Esophagus squamous epithelium (tissue), 5 donors: ENCODE measurements at regions not wholly inside any gene's neighbourhood (a gene's known extent, or its start where the extent isn't known, plus 50 kb on each side); places are given as distances from the start of the nearest gene placed in this dataset.

Source experiments
- DNase-seq: peaks from one replicate; lab custom pipeline; 2025; lab: John Stamatoyannopoulos, UW
- H3K27ac ChIP-seq, 4 donors: fragments of 200-600 bp; sonication (generic); one replicate each; pipeline ENCODE4 v1.5.1; 2016 to 2019; ENCODE audit warnings: mild to moderate bottlenecking in 1 of 4
- H3K27me3 ChIP-seq, 4 donors: fragments of 200-600 bp; sonication (generic); 1 replicate in 3 of 4; 2 replicates in 1 of 4; pipeline versions ENCODE4 v1.5.1 to v1.6.0; 2017 to 2021; ENCODE audit warnings: antibody characterized with exemption in 1 of 4
- H3K36me3 ChIP-seq, 3 donors: fragments of 200-600 bp; sonication (generic); one replicate each; pipeline ENCODE4 v1.5.1; 2016 to 2019
- H3K4me1 ChIP-seq, 3 donors: fragments of 200-600 bp; sonication (generic); one replicate each; pipeline ENCODE4 v1.5.1; 2017 to 2019
- H3K4me3 ChIP-seq, 4 donors: fragments of 200-600 bp; sonication (generic); 1 replicate in 3 of 4; 2 replicates in 1 of 4; pipeline ENCODE4 v1.5.1; 2016 to 2019; ENCODE audit warnings: mild to moderate bottlenecking in 2 of 4, moderate library complexity in 1 of 4
- H3K9me3 ChIP-seq, 3 donors: fragments of 200-600 bp; sonication (generic); one replicate each; pipeline ENCODE4 v1.5.1; 2016 to 2019
- POLR2A ChIP-seq, 4 donors: fragments of 450-650 bp; IDR thresholded peaks; one replicate each; pipeline ENCODE4 v1.6.1; 2017; ENCODE audit warnings: antibody characterized with exemption in 4 of 4, mild to moderate bottlenecking in 4 of 4, moderate library complexity in 3 of 4
- whole genome bisulfite sequencing, 2 donors: methylation state at CpG; one replicate each; pipeline ENCODE4 v1.1.5; 2018; 5-methylcytosine and 5-hydroxymethylcytosine counted together
- intact Hi-C: fragments of 100-400 bp; cut with DNase I; formaldehyde crosslinking; loops from one replicate; pipeline ENCODE4 v1.15.0; 2022
- TF ChIP-seq, protein P1 (sequence below), 6 experiments: fragments of 450-650 bp in 4 of 6; fragments of 200-600 bp in 2 of 6; sonication (generic) in 2 of 6; IDR thresholded peaks; one replicate each; pipeline ENCODE4 v1.5.1; 2016 to 2019; ENCODE audit warnings: antibody characterized with exemption in 6 of 6, mild to moderate bottlenecking in 4 of 6, moderate library complexity in 4 of 6
- donor health status: DM: yes; HTN: yes; CAD: no.

DNA sequence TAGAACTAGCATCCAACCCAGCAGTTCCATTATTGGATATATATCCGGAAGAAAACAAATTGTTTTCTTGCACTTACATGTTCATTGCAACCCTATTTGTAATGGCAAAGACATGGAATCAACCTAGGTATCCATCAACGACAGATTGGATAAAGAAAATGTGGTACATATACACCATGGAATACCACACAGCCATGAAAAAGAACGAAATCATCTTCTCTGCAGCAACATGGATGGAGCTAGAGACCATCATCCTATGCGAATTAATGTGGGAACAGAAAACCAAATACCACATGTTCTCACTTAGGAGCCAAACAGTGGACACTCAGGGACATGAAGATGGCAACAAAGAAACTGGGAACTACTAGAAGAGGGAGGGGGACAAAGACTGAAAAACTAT, 352.7 kb downstream of the CDH2 start:
- Histone ChIP-seq H3K4me1 (no peaks in the 10 kb centered on the region), H3K36me3 (no peaks in the 10 kb centered on the region), H3K9me3 (no peaks in the 10 kb centered on the region), H3K27me3 (no peaks in the 10 kb centered on the region), H3K27ac (no peak overlapping the region), H3K4me3 (no peak overlapping the region)
- intact Hi-C loops, result no loop called here
- WGBS, 2 donors, result 73 to 76% methylated on average over 4 of the region's 4 CpGs
- no peak for DNase-seq
- no peak for TF ChIP-seq POLR2A (IDR thresholded peaks at IDR 0.05)
- TF ChIP-seq, protein P1, sequence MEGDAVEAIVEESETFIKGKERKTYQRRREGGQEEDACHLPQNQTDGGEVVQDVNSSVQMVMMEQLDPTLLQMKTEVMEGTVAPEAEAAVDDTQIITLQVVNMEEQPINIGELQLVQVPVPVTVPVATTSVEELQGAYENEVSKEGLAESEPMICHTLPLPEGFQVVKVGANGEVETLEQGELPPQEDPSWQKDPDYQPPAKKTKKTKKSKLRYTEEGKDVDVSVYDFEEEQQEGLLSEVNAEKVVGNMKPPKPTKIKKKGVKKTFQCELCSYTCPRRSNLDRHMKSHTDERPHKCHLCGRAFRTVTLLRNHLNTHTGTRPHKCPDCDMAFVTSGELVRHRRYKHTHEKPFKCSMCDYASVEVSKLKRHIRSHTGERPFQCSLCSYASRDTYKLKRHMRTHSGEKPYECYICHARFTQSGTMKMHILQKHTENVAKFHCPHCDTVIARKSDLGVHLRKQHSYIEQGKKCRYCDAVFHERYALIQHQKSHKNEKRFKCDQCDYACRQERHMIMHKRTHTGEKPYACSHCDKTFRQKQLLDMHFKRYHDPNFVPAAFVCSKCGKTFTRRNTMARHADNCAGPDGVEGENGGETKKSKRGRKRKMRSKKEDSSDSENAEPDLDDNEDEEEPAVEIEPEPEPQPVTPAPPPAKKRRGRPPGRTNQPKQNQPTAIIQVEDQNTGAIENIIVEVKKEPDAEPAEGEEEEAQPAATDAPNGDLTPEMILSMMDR (IDR thresholded peaks at IDR 0.05), result no peak

DNA sequence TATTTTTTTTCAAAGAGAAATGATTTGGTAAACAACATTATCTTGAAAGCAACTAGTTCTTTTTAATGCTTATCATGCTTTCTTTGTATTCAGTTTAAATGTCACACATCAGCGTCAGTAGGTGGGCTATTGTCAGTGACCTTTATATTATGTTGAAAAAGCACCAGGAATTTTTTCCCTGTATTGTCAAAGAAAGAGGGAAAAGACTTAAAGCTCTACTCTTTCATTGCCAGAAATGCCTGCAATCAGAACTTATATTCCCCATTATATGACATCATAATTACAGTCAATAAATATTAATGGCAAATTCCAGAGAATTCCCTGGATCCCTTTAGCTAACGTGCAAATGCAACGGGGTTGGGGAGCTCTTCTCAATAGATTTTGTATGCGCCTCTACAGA, 353.9 kb downstream of the CDH2 start:
- no peak for TF ChIP-seq POLR2A (IDR thresholded peaks at IDR 0.05)
- TF ChIP-seq, protein P1 (IDR thresholded peaks at IDR 0.05), result no peak
- intact Hi-C loops, result no loop called here
- H3K36me3 ChIP-seq, result no peaks in the 10 kb centered on the region
- WGBS, 2 donors, result 65 to 79% methylated on average over 4 of the region's 4 CpGs
- H3K9me3 ChIP-seq, result no peaks in the 10 kb centered on the region
- H3K4me3 ChIP-seq, result no peak overlapping the region
- H3K4me1 ChIP-seq, result no peaks in the 10 kb centered on the region
- H3K27me3 ChIP-seq, result no peaks in the 10 kb centered on the region
- DNase-seq, result no peak
- H3K27ac ChIP-seq, result no peak overlapping the region

DNA sequence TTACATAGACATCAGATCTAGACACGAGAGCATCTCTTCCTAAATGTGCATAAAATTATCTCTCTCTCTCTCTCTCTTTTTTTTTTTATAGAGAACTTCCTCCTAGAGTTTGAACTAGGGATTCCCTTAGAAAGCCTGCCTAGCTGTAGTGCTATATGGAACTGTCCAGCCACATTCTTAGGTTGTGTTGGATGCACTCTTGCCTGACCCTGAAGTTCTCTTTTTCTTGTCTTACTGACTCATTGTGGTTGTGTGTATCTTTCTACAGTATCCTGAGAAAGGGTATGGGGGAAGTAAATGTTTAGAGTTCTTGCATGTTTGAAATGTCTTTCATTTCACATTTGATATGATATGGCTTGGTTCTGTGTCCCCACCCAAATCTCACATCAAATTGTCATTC, 368.2 kb downstream of the CDH2 start:
- 55 to 78% methylated on average over 1 of the region's 1 CpG for WGBS, 2 donors
- intact Hi-C loops, result no loop called here
- no peaks in the 10 kb centered on the region for H3K4me1 ChIP-seq
- H3K27ac ChIP-seq, result no peak overlapping the region
- H3K4me3 ChIP-seq, result no peak overlapping the region
- H3K27me3 ChIP-seq, result no peaks in the 10 kb centered on the region
- H3K9me3 ChIP-seq, result no peaks in the 10 kb centered on the region
- TF ChIP-seq, protein P1 (IDR thresholded peaks at IDR 0.05), result no peak
- no peak for DNase-seq
- H3K36me3 ChIP-seq, result no peaks in the 10 kb centered on the region

DNA sequence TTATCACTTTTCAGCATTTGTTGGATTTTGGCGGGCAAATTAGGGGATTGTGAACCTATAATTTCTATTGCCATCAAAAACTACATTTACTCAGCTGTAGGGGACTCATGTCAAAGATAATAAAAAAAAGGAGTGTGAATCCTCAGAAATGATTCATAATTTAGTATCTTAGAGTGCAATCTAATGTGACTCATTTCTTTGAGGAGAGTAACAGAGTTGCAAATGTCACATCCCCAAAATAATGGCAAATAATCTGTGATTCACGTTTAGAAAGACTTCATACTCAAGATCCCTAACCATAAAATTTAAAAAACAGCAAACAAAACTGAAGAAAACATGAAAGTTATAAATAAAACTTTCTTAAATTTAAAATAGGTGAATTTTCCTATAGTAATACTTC, 373.0 kb downstream of the CDH2 start:
- Histone ChIP-seq H3K36me3 (no peaks in the 10 kb centered on the region), H3K27ac (no peak overlapping the region), H3K4me3 (no peak overlapping the region), H3K9me3 (no peaks in the 10 kb centered on the region), H3K4me1 (no peaks in the 10 kb centered on the region), H3K27me3 (no peaks in the 10 kb centered on the region)
- 61 to 67% methylated on average over 2 of the region's 2 CpGs for WGBS, 2 donors
- intact Hi-C loops, result no loop called here
- no peak for TF ChIP-seq POLR2A (IDR thresholded peaks at IDR 0.05)
- TF ChIP-seq, protein P1 (IDR thresholded peaks at IDR 0.05), result no peak
- DNase-seq, result no peak

DNA sequence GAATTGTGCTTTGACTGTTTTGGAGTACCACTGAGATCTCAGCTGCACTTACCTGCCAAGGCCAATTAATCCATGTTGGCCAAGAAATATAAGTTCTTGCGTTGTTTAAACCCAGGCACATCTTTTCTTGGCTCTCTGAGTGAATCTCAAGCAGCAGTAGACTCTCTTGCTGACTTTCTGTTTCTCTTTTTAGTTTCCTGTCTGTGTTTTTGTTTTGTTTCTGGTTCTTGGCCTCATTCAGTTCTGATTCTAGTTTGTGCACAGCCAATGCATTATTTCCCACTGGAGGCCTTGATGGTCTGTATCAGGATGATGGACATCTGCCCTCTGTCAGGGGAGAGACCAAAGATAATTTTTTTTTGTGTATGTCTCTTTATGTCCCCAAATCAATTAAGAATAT, 379.4 kb downstream of the CDH2 start:
- WGBS, 2 donors, result 24 to 50% methylated on average over 1 of the region's 1 CpG
- TF ChIP-seq, protein P1 (IDR thresholded peaks at IDR 0.05), result no peak
- TF ChIP-seq POLR2A (IDR thresholded peaks at IDR 0.05), result no peak
- H3K27me3 ChIP-seq, result no peaks in the 10 kb centered on the region
- no peaks in the 10 kb centered on the region for H3K4me1 ChIP-seq
- H3K9me3 ChIP-seq, result no peaks in the 10 kb centered on the region
- H3K4me3 ChIP-seq, result no peak overlapping the region
- DNase-seq, result no peak
- no peak overlapping the region for H3K27ac ChIP-seq
- intact Hi-C loops, result no loop called here
- H3K36me3 ChIP-seq, result no peaks in the 10 kb centered on the region
